Naive B cell (primary cell): ENCODE measurements at regions not wholly inside any gene's neighbourhood (a gene's known extent, or its start where the extent isn't known, plus 50 kb on each side); places are given as distances from the start of the nearest gene placed in this dataset.

ENCODE experiments used
- ATAC-seq, 2 donors: fragments of 150-1000 bp; cut with Tn5 transposase; 2 replicates each; pipeline ENCODE4 v1.10.0; 2021; ENCODE audit warnings: low read depth in 2 of 2, mild to moderate bottlenecking in 2 of 2, moderate library complexity in 2 of 2
- DNase-seq: peaks from one replicate; pipeline ENCODE4 v3.0.0; 2022
- H3K27ac Mint-ChIP-seq, 6 donors: one replicate each; pipeline ENCODE4 v1.8.0; 2020 to 2022; ENCODE audit warnings: mild to moderate bottlenecking in 6 of 6, mixed read lengths in 6 of 6, moderate library complexity in 5 of 6, inconsistent platforms in 2 of 6
- H3K27me3 Mint-ChIP-seq, 3 donors: one replicate each; pipeline ENCODE4 v1.8.0; 2021 to 2022; ENCODE audit warnings: mixed read lengths in 3 of 3, mild to moderate bottlenecking in 1 of 3
- H3K36me3 Mint-ChIP-seq, 2 donors: one replicate each; pipeline ENCODE4 v1.8.0; 2020 to 2022; ENCODE audit warnings: mixed read lengths in 2 of 2, inconsistent platforms in 1 of 2, mild to moderate bottlenecking in 1 of 2
- H3K4me1 Mint-ChIP-seq, 3 donors: one replicate each; pipeline ENCODE4 v1.8.0; 2020 to 2022; ENCODE audit warnings: mixed read lengths in 3 of 3, inconsistent platforms in 1 of 3, mild to moderate bottlenecking in 1 of 3, moderate library complexity in 1 of 3
- H3K4me3 Mint-ChIP-seq, 8 donors: one replicate each; pipeline ENCODE4 v1.8.0; 2020 to 2022; ENCODE audit warnings: mild to moderate bottlenecking in 8 of 8, mixed read lengths in 8 of 8, moderate library complexity in 8 of 8, inconsistent platforms in 2 of 8
- H3K9me3 Mint-ChIP-seq, 7 donors: one replicate each; pipeline ENCODE4 v1.8.0; 2020 to 2022; ENCODE audit warnings: mixed read lengths in 7 of 7, mild to moderate bottlenecking in 5 of 7, inconsistent platforms in 2 of 7, moderate library complexity in 1 of 7

DNA sequence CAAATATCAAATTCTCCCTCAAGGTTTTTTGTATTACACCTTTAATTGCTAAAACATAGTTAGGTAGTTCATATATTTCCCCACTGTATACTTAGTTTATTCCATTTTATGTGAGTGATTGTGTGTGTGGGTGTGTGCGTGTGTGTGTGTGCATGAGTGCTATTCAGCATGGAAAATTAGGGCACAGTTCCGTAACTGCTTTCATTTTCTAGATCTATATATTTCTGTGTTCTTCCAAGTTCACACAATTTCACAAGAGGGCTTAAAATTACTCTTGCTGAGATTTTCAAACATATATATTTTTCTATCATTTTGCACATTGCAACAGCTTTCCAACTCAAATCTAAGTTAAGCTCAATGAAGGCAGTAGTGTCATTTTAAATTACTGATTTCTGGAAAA is 782.9 kb upstream of the SOX9 start:
- no peaks in the 10 kb centered on the region for H3K4me1 Mint-ChIP-seq
- no peak overlapping the region for H3K27ac Mint-ChIP-seq
- DNase-seq = no peak
- peaks cover 0 to 9% (median 2%) of the 10 kb centered on the region in 7 donors for H3K9me3 Mint-ChIP-seq
- H3K27me3 Mint-ChIP-seq = no peaks in the 10 kb centered on the region
- H3K4me3 Mint-ChIP-seq = no peak overlapping the region
- no peak for ATAC-seq
- no peaks in the 10 kb centered on the region for H3K36me3 Mint-ChIP-seq

DNA sequence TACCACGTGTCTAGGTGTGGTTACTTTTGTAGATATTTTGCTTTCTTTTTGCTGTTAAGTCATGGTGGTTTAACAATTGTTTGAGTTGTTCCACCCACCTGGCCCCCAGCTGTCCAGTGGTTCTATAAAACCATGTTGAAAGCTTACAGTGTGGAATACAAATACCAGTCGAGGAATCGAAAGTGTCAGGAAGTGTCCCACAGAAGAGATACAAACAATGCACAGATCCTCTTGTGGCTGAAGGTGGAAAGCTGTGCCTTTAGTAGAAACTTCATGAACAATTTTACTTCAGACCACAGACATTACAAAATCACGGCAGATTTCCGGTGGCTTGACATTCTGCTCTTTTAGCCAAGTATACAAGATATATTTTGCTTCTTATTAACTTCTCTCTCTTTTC is 782.4 kb upstream of the SOX9 start:
- Mint-ChIP-seq H3K36me3 (no peaks in the 10 kb centered on the region), H3K27ac (peak overlapping the region in 1 of 6 donors; percentile 58), H3K27me3 (no peaks in the 10 kb centered on the region), H3K4me3 (no peak overlapping the region), H3K9me3 (peaks cover 0 to 9% (median 2%) of the 10 kb centered on the region in 7 donors), H3K4me1 (no peaks in the 10 kb centered on the region)
- DNase-seq (no peak), ATAC-seq (no peak)

DNA sequence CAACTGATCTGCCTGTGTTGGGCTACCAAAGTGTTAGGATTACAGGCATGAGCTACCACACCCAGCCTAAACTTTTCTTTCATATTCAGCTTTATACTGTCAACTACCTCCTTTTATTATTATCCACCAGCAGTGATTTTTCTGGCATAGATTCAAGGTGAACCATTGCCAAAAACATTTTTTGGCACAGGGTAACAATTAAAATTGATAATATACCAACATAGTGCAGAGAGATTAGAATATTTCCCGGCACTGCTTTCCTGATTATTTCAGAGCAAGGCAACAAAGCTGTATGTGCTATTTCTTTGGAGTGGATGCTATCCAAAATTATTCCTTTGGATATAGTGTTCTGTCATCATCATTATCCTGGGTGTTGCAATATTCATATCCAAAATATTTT is 781.6 kb upstream of the SOX9 start:
- Mint-ChIP-seq H3K4me3 (no peak overlapping the region), H3K27ac (no peak overlapping the region), H3K4me1 (no peaks in the 10 kb centered on the region), H3K27me3 (no peaks in the 10 kb centered on the region), H3K36me3 (no peaks in the 10 kb centered on the region), H3K9me3 (peaks cover 0 to 9% (median 2%) of the 10 kb centered on the region in 7 donors)
- ATAC-seq = no peak
- DNase-seq = no peak

DNA sequence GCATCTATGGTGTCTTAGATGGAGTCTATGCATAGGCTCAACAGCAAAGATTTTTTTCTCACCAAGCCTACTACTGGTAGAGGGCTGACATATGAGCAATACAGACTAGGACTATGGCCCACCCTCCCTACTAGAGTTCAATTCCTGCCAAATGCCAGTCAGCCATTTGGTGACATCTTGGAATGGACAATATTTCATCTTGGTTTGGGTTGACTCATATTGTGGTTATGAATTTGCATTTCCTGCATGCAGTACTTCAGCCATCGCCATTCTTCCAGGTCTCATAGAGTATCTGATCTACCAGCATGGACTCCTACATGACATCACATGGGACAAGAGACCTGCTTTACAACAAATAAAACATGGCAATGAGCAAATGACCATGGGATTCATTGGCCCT is 778.1 kb upstream of the SOX9 start:
- Mint-ChIP-seq H3K36me3 (no peaks in the 10 kb centered on the region), H3K27ac (no peak overlapping the region), H3K9me3 (peaks cover 0 to 9% (median 5%) of the 10 kb centered on the region in 7 donors), H3K4me1 (no peaks in the 10 kb centered on the region), H3K27me3 (no peaks in the 10 kb centered on the region), H3K4me3 (no peak overlapping the region)
- DNase-seq (no peak), ATAC-seq (no peak)

DNA sequence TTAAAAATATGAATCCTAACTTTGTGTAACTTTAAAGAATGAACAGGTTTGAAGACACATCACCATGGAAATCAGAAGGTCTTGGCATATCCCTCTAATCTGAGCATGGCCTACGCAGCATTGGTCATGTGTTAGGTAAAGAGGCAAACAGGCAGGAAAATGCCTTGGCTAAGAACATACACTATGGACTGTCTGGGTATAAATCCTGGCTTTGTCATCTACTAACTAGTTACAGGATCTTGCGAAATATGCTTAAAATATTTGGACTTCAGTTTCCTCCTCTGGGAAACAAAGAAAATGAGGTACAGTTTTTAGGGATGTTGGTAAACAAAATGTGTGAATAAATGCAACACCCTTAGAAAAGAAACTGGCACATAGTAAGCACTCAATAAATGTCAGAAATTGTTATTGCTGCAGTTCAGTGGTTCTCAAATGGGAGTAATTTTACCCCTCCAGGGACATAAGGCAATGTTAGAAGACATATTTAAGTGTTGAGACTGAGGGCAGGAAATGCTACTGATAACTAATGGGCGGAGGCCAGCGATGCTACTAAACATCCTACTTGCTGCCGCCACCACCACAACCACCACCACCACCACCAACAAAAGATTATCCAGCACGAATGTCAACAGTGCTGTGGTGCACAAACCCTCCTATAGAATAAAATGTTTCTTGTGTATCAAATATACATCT is 770.8 kb upstream of the SOX9 start:
- no peak for ATAC-seq
- H3K4me3 Mint-ChIP-seq = peak overlapping the region in 1 of 8 donors; percentile 9
- H3K27me3 Mint-ChIP-seq = no peaks in the 10 kb centered on the region
- no peaks in the 10 kb centered on the region for H3K4me1 Mint-ChIP-seq
- no peak for DNase-seq
- peaks cover 0 to 6% (median 4%) of the 10 kb centered on the region in 7 donors for H3K9me3 Mint-ChIP-seq
- no peaks in the 10 kb centered on the region for H3K36me3 Mint-ChIP-seq
- H3K27ac Mint-ChIP-seq = no peak overlapping the region

DNA sequence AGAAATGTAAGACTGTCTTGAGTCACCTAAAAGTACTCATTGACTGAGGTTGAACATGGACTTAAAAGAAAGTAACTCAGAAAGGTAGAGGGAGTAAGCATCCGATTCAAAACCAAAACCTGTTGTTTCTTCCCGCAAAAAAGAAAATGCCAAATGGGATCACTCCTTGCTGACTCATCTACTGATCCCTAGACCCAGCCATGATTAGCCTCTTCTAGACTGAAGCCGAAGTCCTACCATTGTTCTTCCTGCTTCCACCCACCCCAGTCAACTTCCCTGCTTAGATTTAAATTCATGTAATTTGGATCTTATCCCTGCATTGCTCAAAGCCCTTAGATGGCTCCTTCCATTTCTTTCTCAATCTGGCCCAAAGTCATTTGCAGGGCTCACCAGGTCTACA is 760.5 kb upstream of the SOX9 start:
- H3K27me3 Mint-ChIP-seq = no peaks in the 10 kb centered on the region
- peaks cover 5 to 21% (median 9%) of the 10 kb centered on the region in 7 donors for H3K9me3 Mint-ChIP-seq
- DNase-seq (no peak), ATAC-seq (no peak)
- H3K4me3 Mint-ChIP-seq = no peak overlapping the region
- no peaks in the 10 kb centered on the region for H3K36me3 Mint-ChIP-seq
- H3K27ac Mint-ChIP-seq = no peak overlapping the region
- no peaks in the 10 kb centered on the region for H3K4me1 Mint-ChIP-seq

DNA sequence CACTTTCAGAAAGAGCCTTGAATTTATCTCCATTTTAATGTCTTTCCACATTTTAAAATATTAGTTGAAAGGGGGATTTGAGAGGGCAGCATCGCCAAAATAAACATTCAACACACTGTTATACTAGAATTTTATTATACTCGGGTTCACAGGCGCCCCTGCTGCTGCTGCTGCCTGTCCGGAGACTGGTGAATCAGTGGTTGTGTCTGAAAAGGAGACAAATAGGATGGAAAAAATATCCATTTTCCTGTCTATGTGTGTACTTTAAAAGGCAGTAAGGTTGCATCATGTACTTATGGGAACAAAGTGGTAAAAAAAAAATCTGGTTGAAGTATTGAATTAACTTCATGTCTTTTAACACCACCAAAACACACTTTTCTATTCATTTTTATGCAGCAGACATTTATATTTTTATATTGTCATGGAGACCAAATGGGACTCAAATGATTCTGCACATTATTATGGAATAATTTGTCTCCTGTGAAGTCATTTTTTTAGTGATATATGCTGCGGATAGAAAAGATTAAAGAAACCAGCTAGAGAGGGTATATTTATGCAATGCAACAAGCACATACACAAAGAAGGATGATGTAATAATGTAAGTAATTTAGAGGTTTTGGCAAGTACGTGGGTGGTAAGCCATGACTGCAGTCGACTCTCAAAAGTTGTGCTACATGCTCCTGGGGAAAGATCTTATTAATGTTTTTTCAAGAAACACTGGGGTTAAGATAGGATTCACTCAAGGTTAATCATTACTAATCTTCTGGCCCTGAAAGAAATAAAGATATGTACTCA is 759.0 kb upstream of the SOX9 start:
- Mint-ChIP-seq H3K36me3 (no peaks in the 10 kb centered on the region), H3K27me3 (no peaks in the 10 kb centered on the region), H3K27ac (no peak overlapping the region), H3K4me1 (no peaks in the 10 kb centered on the region), H3K4me3 (no peak overlapping the region), H3K9me3 (peaks cover 7 to 25% (median 9%) of the 10 kb centered on the region in 7 donors)
- DNase-seq = no peak
- no peak for ATAC-seq

DNA sequence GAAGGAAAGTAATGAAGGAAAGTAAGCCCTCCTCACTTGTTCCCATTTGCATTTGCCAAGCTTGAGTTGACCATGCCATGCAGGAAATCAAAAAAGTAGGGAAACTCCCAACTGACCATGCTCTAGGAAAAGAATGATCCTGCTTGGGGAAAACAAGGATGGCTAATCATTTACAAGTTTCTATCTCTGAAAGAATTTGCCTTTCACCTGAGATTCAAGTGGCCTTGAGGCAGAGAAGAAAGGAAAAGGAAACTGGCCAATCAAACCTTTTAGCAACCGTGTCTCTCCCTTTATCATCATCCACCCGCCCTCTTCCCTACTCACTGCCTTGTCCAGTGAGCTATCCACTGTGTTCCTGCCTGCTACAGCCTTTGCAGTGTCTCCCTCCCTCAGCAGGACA is 757.2 kb upstream of the SOX9 start:
- Mint-ChIP-seq H3K4me1 (no peaks in the 10 kb centered on the region), H3K27ac (no peak overlapping the region), H3K4me3 (no peak overlapping the region), H3K36me3 (no peaks in the 10 kb centered on the region), H3K9me3 (peaks cover 4 to 20% (median 12%) of the 10 kb centered on the region in 7 donors), H3K27me3 (no peaks in the 10 kb centered on the region)
- DNase-seq = no peak
- ATAC-seq = no peak

DNA sequence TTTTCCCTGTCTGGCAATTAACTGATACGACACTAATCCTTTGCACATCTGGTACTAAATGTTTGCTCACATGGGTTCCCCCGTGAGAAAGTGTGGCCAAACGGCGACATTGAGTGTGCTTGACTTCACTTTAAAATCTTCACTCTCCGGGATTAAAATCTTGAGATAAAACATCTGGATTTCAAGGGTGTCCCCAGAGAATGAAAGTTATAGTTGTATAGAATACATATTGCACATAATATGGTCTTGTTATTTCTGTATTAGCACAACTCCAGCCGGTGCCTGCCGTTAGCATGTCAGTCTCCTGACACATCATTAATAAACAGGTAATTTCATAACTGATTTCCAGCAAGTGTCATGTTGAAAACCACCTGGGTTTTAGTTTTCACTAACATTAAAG is 749.0 kb upstream of the SOX9 start:
- no peak for ATAC-seq
- Mint-ChIP-seq H3K4me3 (no peak overlapping the region), H3K9me3 (peaks cover 2 to 10% (median 5%) of the 10 kb centered on the region in 7 donors), H3K27ac (no peak overlapping the region), H3K4me1 (no peaks in the 10 kb centered on the region), H3K27me3 (no peaks in the 10 kb centered on the region), H3K36me3 (no peaks in the 10 kb centered on the region)
- no peak for DNase-seq

DNA sequence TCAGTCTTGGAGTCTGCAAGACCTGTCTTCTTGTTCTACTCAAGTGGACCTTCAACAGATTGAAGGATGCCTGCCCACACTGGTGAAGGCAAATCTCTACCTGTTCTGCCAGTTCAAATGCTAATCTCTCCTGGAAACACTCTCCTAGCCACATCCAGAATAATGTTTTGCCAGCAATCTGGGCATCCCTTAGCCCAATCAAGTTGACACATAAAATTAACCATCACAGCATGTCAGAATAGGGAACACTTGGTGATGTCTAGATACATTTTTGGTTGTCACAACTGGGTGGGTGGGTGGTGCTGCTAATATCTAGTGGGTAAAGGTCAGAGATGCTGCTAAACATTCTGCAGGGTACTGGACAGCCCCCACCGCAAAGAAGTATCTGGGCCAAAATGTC is 744.9 kb upstream of the SOX9 start:
- DNase-seq (no peak), ATAC-seq (no peak)
- no peak overlapping the region for H3K27ac Mint-ChIP-seq
- H3K36me3 Mint-ChIP-seq = no peaks in the 10 kb centered on the region
- H3K9me3 Mint-ChIP-seq = peaks cover 0 to 10% (median 3%) of the 10 kb centered on the region in 7 donors
- H3K4me3 Mint-ChIP-seq = no peak overlapping the region
- no peaks in the 10 kb centered on the region for H3K4me1 Mint-ChIP-seq
- no peaks in the 10 kb centered on the region for H3K27me3 Mint-ChIP-seq

DNA sequence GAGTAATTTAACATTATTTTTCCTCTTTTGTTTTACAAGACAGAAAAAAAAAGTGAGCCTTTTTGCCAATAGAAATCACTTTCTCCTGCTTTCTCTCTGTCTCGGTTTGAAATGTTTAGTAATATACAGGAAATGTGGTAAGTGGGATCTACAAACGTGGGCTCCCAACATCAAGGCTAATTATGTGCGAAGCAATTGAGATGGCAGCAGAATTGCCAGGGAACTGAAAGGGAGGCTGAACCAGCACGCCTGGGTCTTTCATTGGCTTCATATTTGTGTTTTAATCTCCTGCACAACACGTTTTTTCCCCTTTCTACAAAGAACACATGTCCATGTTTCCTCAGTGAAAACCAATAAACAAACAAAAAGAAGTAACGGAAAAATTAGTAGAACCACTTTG is 743.9 kb upstream of the SOX9 start:
- ATAC-seq (no peak), DNase-seq (no peak)
- no peak overlapping the region for H3K27ac Mint-ChIP-seq
- H3K36me3 Mint-ChIP-seq = no peaks in the 10 kb centered on the region
- H3K27me3 Mint-ChIP-seq = no peaks in the 10 kb centered on the region
- no peak overlapping the region for H3K4me3 Mint-ChIP-seq
- H3K4me1 Mint-ChIP-seq = no peaks in the 10 kb centered on the region
- H3K9me3 Mint-ChIP-seq = peaks cover 0 to 10% (median 3%) of the 10 kb centered on the region in 7 donors

DNA sequence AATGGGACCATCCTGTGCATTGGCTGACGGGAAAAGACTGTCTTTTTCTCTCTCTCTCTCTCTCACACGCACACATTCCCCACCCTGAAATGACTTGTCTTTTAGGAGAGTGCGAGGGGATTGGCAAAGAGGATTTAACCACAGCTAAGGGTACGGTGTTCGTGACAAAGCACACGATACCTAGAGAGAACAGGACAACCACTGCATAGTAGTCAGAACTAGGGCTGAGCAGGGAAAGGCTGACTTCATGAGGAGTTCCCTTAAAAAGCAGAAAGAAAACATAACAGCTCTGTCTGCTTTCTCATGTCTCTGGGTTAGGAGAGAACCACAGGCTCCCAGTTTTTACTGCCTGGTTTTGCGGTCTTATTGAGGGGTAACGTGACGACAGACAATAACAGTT is 742.8 kb upstream of the SOX9 start:
- H3K27me3 Mint-ChIP-seq = no peaks in the 10 kb centered on the region
- H3K36me3 Mint-ChIP-seq = no peaks in the 10 kb centered on the region
- no peak for ATAC-seq
- no peak for DNase-seq
- peaks cover 0 to 10% (median 3%) of the 10 kb centered on the region in 7 donors for H3K9me3 Mint-ChIP-seq
- no peak overlapping the region for H3K4me3 Mint-ChIP-seq
- H3K27ac Mint-ChIP-seq = no peak overlapping the region
- H3K4me1 Mint-ChIP-seq = no peaks in the 10 kb centered on the region

DNA sequence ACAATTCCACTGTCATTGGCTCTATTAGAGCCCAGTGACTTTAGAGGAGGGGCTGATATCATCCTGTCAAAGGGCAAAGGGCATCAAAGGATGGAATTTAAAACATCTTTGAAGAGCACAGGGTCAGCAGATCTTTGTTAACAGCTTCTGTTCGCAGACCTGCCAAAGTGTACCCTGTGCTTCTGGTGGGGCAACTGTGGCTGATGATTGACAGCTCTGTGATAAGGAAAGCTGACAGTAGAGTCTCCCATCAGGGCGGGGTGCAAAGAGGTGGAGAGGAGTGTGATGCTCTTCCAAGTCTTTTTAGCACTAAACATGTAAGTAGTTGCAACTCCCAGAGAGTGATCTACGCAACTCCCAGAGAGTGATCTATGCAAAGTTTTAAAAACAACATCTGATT is 742.1 kb upstream of the SOX9 start:
- Mint-ChIP-seq H3K36me3 (no peaks in the 10 kb centered on the region), H3K27me3 (no peaks in the 10 kb centered on the region), H3K9me3 (peaks cover 0 to 10% (median 3%) of the 10 kb centered on the region in 7 donors), H3K27ac (no peak overlapping the region), H3K4me1 (no peaks in the 10 kb centered on the region), H3K4me3 (no peak overlapping the region)
- no peak for ATAC-seq
- no peak for DNase-seq

DNA sequence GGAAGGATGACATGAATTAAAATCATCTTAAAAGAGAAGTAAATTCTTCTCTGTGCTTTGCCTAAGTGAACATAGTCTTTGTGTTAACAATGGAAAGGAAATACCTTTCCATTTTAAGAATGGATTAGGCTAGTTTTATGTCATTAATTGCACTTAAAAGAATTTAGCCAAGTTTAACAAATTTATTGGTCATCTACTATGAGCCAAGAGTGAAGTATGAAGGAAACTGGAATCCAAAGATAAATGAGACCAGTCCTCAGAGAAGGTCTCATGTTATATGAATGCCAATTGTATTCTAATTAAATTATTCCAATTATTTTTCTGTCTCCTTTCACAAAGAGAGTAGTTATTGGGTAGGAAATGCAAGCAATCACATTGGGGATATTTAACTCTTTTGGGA is 741.3 kb upstream of the SOX9 start:
- no peaks in the 10 kb centered on the region for H3K36me3 Mint-ChIP-seq
- ATAC-seq = no peak
- H3K27ac Mint-ChIP-seq = no peak overlapping the region
- no peak for DNase-seq
- H3K9me3 Mint-ChIP-seq = peaks cover 0 to 10% (median 3%) of the 10 kb centered on the region in 7 donors
- H3K27me3 Mint-ChIP-seq = no peaks in the 10 kb centered on the region
- H3K4me3 Mint-ChIP-seq = no peak overlapping the region
- no peaks in the 10 kb centered on the region for H3K4me1 Mint-ChIP-seq
